ENCODE measurements at regions not wholly inside any gene's neighbourhood (a gene's known extent, or its start where the extent isn't known, plus 50 kb on each side); places are given as distances from the start of the nearest gene placed in this dataset.

- no peak for DNase-seq (ENCODE audit: low spot score)
- Histone ChIP-seq H3K9me3 (no peaks in the 10 kb centered on the region), H3K27ac (no peak overlapping the region), H3K4me3 (no peak overlapping the region), H3K4me1 (ENCODE audit: control insufficient read depth in 1 of 2, low read depth in 2 of 2) (no peaks in the 10 kb centered on the region), H3K36me3 (no peaks in the 10 kb centered on the region), H3K27me3 (replicated peaks; ENCODE audit: insufficient read depth) (no peaks in the 10 kb centered on the region)
- no peak for ATAC-seq (ENCODE audit: insufficient number of reproducible peaks, low FRiP score, low read depth)
- no peak for TF ChIP-seq CTCF (IDR thresholded peaks at IDR 0.05)
Measured at GRCh38 chr5:86095092-86095491, 522.6 kb upstream of the COX7C start.

DNA sequence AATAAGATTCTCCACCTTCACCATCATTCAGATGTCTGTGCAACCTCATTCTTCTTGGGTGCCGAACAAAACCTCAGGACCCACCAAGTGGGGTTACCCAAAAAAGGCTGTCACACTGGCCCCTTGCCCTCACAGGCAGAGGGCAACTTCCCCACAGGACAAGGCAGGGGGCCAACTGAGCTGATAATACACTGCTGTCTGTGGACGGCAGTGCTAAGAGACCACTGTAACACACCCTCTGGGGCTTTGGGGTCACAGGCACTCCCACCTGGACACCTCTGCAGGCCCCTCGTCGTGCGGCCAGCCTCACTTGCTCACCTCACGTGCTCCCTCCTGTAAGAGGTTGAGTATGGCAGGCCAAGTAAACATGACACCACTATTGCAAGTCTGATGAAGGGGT, 515.8 kb upstream of the COX7C start:
- Histone ChIP-seq H3K36me3 (no peaks in the 10 kb centered on the region), H3K4me1 (ENCODE audit: control insufficient read depth in 1 of 2, low read depth in 2 of 2) (no peaks in the 10 kb centered on the region), H3K9me3 (no peaks in the 10 kb centered on the region), H3K27ac (no peak overlapping the region), H3K27me3 (replicated peaks; ENCODE audit: insufficient read depth) (no peaks in the 10 kb centered on the region), H3K4me3 (no peak overlapping the region)
- TF ChIP-seq CTCF (IDR thresholded peaks at IDR 0.05): no peak
- DNase-seq (ENCODE audit: low spot score): no peak
- ATAC-seq (ENCODE audit: insufficient number of reproducible peaks, low FRiP score, low read depth): no peak

- no peak overlapping the region for H3K27ac ChIP-seq
Measured at GRCh38 chr5:86108825-86109224, 508.9 kb upstream of the COX7C start.

GRCh38 chr5:86112249-86112648, 505.5 kb upstream of the COX7C start:
- no peak for DNase-seq (ENCODE audit: low spot score)
- no peaks in the 10 kb centered on the region for H3K36me3 ChIP-seq
- no peak overlapping the region for H3K27ac ChIP-seq
- ATAC-seq (ENCODE audit: insufficient number of reproducible peaks, low FRiP score, low read depth): no peak
- no peaks in the 10 kb centered on the region for H3K4me1 ChIP-seq (ENCODE audit: control insufficient read depth in 1 of 2, low read depth in 2 of 2)
- no peaks in the 10 kb centered on the region for H3K9me3 ChIP-seq
- H3K4me3 ChIP-seq: no peak overlapping the region
- H3K27me3 ChIP-seq (replicated peaks; ENCODE audit: insufficient read depth): no peaks in the 10 kb centered on the region
- TF ChIP-seq CTCF (IDR thresholded peaks at IDR 0.05): no peak

More at GRCh38 chr5:86108825-86109224, 508.9 kb upstream of the COX7C start:
- Histone ChIP-seq H3K9me3 (no peaks in the 10 kb centered on the region), H3K27me3 (replicated peaks; ENCODE audit: insufficient read depth) (no peaks in the 10 kb centered on the region), H3K4me1 (ENCODE audit: control insufficient read depth in 1 of 2, low read depth in 2 of 2) (no peaks in the 10 kb centered on the region), H3K4me3 (no peak overlapping the region), H3K36me3 (no peaks in the 10 kb centered on the region)
- DNase-seq (ENCODE audit: low spot score) (no peak), ATAC-seq (ENCODE audit: insufficient number of reproducible peaks, low FRiP score, low read depth) (no peak)
- TF ChIP-seq CTCF (IDR thresholded peaks at IDR 0.05): no peak

GRCh38 chr5:86115164-86115563, 502.6 kb upstream of the COX7C start:
- ATAC-seq (ENCODE audit: insufficient number of reproducible peaks, low FRiP score, low read depth): no peak
- H3K4me3 ChIP-seq: no peak overlapping the region
- H3K27me3 ChIP-seq (replicated peaks; ENCODE audit: insufficient read depth): no peaks in the 10 kb centered on the region
- no peaks in the 10 kb centered on the region for H3K4me1 ChIP-seq (ENCODE audit: control insufficient read depth in 1 of 2, low read depth in 2 of 2)
- no peak overlapping the region for H3K27ac ChIP-seq
- H3K9me3 ChIP-seq: no peaks in the 10 kb centered on the region
- no peak for TF ChIP-seq CTCF (IDR thresholded peaks at IDR 0.05)
- H3K36me3 ChIP-seq: no peaks in the 10 kb centered on the region
- DNase-seq (ENCODE audit: low spot score): no peak
